HG02852 (cell line): ENCODE measurements at regions not wholly inside any gene's neighbourhood (a gene's known extent, or its start where the extent isn't known, plus 50 kb on each side); places are given as distances from the start of the nearest gene placed in this dataset.
"Not testable (repeated sequence)": the region's sequence is repeated elsewhere in the genome, so short reads cannot be mapped to it uniquely, and the experiment has no call there.

Experiments
- ATAC-seq: cut with Tn5 transposase; IDR thresholded peaks from one replicate; pipeline ENCODE4 v1.9.1; 2021; ENCODE audit warnings: mild to moderate bottlenecking, moderate library complexity; ENCODE audit not compliant: unreplicated experiment

- not testable (repeated sequence) for ATAC-seq
These were observed 200.3 kb upstream of the FKBP1C start for GRCh38 chr6:63010962-63011361.

- no peak for ATAC-seq
These were observed 197.0 kb upstream of the FKBP1C start for GRCh38 chr6:63014290-63014689.

GRCh38 chr6:63022631-63023030 lies 188.6 kb upstream of the FKBP1C start:
- ATAC-seq = no peak

GRCh38 chr6:63023726-63024125 lies 187.5 kb upstream of the FKBP1C start:
- no peak for ATAC-seq

- no peak for ATAC-seq
These were observed 162.1 kb upstream of the FKBP1C start for GRCh38 chr6:63049216-63049615.

GRCh38 chr6:63053206-63053605 lies 158.1 kb upstream of the FKBP1C start:
- ATAC-seq = not testable (repeated sequence)

- ATAC-seq = no peak
These were observed 152.7 kb upstream of the FKBP1C start for GRCh38 chr6:63058601-63059000.

- ATAC-seq = no peak
These were observed 147.5 kb upstream of the FKBP1C start for GRCh38 chr6:63063631-63064271.

GRCh38 chr6:63066055-63066704 lies 145.1 kb upstream of the FKBP1C start:
- peak; percentile 75 for ATAC-seq

- no peak for ATAC-seq
These were observed 116.3 kb upstream of the FKBP1C start for GRCh38 chr6:63094947-63095346.

GRCh38 chr6:63097222-63097621 lies 114.0 kb upstream of the FKBP1C start:
- peak; percentile 56 for ATAC-seq

GRCh38 chr6:63098789-63099188 lies 112.5 kb upstream of the FKBP1C start:
- no peak for ATAC-seq

GRCh38 chr6:63099772-63100459 lies 111.4 kb upstream of the FKBP1C start:
- no peak for ATAC-seq

- ATAC-seq = no peak
These were observed 96.6 kb upstream of the FKBP1C start for GRCh38 chr6:63114610-63115211.

- no peak for ATAC-seq
These were observed 90.1 kb upstream of the FKBP1C start for GRCh38 chr6:63121166-63121565.

- no peak for ATAC-seq
These were observed 71.2 kb upstream of the FKBP1C start for GRCh38 chr6:63140114-63140513.

GRCh38 chr6:63140692-63141318 lies 70.5 kb upstream of the FKBP1C start:
- ATAC-seq = no peak

- ATAC-seq = no peak
These were observed 61.5 kb upstream of the FKBP1C start for GRCh38 chr6:63149730-63150129.

GRCh38 chr6:63154535-63154934 lies 56.7 kb upstream of the FKBP1C start:
- no peak for ATAC-seq
